GM03348 (cell line): ENCODE measurements at regions not wholly inside any gene's neighbourhood (a gene's known extent, or its start where the extent isn't known, plus 50 kb on each side); places are given as distances from the start of the nearest gene placed in this dataset.
"Not testable (repeated sequence)": the region's sequence is repeated elsewhere in the genome, so short reads cannot be mapped to it uniquely, and the experiment has no call there.

Experiments
- DNase-seq: peaks from one replicate; pipeline ENCODE4 v3.0.0; 2012; ENCODE audit warnings: low spot score

DNA sequence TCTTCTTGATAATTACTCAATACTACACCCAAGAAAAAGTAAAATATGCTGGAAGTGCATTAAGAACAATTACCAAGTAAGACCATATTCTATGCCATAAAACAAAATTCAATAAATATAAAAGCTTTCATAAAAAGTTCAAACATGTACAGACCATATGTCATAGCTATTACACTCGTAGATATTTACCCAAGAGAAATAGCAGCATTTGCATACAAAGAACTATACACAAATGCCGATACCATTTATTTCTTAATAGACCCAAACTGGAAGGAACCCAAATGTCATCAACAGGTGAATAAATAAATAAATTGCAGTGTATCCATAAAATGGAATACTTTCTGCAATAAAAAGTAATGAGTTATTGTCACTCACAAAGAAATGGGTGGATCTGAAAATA, 78.3 kb upstream of the SLC16A7 start:
- DNase-seq, result no peak

- DNase-seq, result no peak
Observed at GRCh38 chr12:59500915-59501314, 94.9 kb upstream of the SLC16A7 start.

DNA sequence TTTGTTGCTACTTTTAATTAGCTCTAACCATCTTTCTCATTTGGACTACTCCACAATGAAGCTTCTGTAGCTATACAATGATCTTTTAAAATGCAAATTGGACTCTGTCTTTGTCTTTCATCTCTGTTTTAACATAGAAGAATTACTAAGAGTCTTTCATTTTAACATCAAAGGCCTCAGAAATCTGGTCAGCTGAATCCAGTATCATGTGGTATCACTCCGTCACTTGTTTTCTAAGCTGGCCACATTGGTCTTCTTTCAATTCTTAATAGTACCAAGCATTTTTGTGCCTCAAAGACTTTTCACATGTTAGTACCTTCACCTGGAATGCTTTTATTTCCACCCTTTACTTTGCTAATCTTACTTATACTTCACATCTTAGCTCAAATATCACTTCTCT, 95.5 kb upstream of the SLC16A7 start:
- DNase-seq, result no peak

- no peak for DNase-seq
Observed at GRCh38 chr12:59499774-59500173, 96.1 kb upstream of the SLC16A7 start.

DNA sequence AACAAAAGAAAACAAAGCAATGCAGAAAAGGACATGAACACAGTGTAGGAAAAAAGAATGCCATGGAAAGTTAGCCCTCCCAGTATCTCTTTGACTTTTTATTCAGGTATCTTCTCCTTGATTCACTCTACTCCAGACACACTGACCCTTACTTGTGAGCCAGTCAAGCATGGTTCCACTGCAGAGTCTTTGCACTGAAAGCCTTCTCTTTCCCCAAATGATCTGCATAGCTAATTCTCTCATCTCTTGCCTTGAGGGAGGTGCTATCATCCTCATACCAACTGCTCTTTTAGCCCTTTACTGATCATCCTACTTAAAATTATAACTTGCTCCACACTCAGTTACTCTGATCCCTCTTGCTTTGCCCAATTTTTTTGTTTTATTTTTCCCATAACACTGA, 101.2 kb upstream of the SLC16A7 start:
- DNase-seq, result no peak

DNA sequence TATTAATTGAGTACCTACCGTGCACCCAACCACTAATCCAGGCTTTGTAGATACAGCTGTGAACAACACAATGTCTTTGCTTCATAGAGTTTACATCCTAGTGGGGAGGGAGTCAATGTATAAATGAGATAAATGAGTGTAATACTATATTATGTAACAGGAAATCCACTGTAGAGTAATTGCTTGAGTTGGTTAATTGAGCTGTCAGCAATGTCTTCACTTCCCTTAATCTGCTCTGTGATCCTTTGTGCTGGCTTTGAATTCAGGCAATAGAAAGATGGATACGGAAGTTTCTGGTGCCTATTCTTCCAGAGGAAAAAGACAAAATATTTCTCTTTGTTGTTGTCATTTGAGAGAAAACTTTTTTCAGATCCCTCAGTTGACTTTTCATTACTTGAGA, 104.0 kb upstream of the SLC16A7 start:
- DNase-seq, result no peak

- DNase-seq, result no peak
Observed at GRCh38 chr12:59486827-59487226, 109.0 kb upstream of the SLC16A7 start.

GRCh38 chr12:59484575-59484974, 111.3 kb upstream of the SLC16A7 start:
- DNase-seq, result no peak

GRCh38 chr12:59474236-59474635, 121.6 kb upstream of the SLC16A7 start:
- DNase-seq, result not testable (repeated sequence)

DNA sequence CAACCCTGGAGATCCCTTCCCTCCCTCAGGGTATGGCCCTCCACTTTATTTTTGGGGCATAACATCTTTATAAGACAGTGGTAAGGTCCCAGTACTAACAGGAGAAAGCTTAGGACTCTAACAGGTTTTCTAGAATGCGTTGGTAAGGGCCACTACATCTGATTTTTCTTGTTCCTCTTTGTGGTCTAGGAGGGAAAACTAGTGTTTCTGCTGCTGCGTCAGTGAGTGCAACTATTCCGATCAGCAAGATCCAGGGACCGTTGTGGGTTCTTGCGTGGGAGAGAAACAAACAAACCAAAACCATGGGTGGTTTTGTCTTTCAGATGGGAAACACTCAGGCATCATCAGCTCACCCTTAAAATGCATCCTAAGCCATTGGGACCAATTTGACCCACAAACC, 123.6 kb upstream of the SLC16A7 start:
- no peak for DNase-seq

DNA sequence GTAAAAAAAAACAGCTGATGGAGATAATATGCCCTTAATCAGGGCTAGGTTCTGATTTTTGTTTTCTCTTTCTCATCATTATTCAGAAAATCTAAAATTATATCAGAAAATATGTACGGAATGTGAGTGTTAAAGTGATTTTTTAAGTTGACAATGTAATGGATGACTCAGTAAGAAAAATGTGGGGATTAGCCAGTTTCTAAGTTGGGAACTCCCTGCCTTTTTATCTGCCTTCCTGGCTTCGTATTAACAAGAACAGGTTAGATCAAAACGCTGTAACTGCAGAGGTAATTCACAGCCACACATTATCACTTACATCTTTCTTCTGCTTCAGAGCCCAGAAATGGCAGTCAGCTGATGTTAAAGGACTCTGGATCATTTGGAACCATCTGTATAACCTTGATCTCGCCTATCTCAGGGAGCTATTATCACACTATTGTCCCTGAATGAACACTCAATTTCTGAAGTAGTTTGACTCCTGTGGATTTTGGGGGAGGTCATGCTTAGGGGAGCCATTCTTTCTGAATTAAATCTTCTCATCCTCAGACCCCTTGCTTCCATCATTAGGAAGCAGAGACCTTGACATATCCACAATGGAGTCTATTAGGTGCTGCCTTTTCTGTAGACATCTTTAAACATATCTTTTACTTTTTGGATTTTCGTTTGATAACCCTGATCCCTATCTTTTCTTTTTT, 135.7 kb upstream of the SLC16A7 start:
- DNase-seq, result peak; percentile 45

GRCh38 chr12:59453475-59453874, 142.4 kb upstream of the SLC16A7 start:
- DNase-seq, result no peak

DNA sequence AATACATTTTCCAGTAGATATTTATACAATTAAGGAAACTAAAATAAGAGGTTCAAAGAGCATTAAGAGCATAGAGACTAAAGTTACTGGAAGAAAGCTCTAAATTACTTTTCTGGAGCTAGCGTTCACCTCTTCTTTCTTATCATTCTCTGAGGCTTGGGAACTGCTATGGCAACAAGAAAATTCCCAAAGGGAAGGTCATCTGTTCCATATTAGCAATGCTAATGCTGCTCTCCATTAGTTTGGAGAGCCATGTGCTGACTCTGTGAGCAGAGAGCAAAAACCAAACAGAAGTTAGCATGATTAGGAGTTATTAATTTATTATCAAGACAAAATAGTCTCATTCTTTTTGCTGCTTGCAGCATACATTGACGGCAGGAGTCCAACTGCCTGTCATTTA, 143.1 kb upstream of the SLC16A7 start:
- DNase-seq, result peak; percentile 11

DNA sequence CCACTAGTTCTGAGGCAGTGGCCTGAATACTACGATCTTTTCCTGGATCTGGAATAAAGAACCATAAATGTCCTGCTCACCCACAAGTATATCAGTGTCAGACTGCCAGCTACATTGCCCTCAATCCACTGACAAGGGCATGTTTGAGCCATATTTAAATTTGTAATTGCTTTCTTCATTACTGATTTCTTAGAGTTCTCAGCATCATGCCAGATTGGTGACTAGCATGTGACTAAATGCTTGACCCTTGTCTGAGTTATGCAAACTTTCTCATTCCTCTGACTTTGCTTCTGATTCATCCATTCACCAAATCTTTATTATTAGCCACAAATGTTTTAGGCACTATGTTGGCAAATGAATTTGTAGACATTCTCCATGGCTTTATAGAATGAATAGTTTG, 143.6 kb upstream of the SLC16A7 start:
- peak; percentile 68 for DNase-seq

- no peak for DNase-seq
Observed at GRCh38 chr12:59446116-59446515, 149.7 kb upstream of the SLC16A7 start.

- DNase-seq, result no peak
Observed at GRCh38 chr12:59444932-59445331, 150.9 kb upstream of the SLC16A7 start.

- DNase-seq, result no peak
Observed at GRCh38 chr12:59432057-59432456, 163.8 kb upstream of the SLC16A7 start.

GRCh38 chr12:59431266-59431665, 164.6 kb upstream of the SLC16A7 start:
- DNase-seq, result no peak

- no peak for DNase-seq
Observed at GRCh38 chr12:59429766-59430165, 166.1 kb upstream of the SLC16A7 start.

DNA sequence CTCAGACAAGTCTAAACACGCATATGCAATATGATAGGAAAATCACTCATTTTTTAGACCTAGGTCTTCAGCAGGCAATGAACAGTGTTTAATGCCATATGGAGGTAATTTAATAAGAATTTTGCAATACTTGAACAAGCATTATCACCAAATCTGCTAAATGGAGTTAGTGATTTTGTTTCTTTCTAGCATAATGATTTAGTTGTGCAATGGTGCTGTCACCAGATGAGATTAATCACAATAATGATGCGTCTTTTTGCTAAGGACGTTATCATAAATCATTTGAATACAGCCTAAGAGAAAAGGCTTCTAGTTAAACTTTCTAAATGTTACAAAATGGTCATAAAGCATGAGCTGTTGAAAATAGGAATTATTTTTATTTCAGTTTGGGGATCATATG, 170.0 kb upstream of the SLC16A7 start:
- peak; percentile 25 for DNase-seq

DNA sequence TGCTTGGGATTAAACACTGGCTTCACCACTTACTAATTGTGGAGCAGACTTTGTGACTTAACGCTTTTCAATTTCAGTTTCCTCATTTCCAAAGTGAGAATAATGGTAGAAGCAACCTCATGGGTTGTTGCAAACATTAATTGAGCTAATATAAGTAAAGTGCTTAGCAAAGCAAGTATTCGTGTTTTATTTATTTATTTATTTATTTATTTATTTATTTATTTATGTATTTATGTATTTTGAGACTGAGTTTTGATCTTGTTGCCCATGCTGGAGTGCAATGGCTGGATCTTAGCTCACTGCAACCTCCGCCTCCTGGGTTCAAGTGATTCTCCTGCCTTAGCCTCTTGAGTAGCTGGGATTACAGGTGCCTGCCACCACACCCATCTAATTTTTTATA, 171.2 kb upstream of the SLC16A7 start:
- not testable (repeated sequence) for DNase-seq

DNA sequence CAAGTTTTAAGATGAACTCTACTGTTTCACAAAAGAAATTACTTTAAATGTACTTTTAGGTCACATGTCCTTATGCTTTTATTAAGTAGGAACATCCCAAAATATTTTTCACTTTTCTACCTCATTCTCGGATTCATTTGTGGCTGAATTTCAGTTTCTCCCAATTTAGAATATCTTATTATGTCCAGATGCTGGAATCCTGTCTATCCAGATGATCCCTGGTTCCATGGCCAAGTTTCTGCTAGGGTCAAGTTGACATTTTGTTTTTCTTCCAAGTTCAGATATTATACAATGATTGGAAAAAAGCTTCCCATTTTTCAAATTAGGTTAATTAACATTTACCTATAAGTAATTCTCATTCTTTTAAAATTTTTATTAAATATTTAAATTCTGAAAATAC, 181.8 kb upstream of the SLC16A7 start:
- DNase-seq, result no peak

DNA sequence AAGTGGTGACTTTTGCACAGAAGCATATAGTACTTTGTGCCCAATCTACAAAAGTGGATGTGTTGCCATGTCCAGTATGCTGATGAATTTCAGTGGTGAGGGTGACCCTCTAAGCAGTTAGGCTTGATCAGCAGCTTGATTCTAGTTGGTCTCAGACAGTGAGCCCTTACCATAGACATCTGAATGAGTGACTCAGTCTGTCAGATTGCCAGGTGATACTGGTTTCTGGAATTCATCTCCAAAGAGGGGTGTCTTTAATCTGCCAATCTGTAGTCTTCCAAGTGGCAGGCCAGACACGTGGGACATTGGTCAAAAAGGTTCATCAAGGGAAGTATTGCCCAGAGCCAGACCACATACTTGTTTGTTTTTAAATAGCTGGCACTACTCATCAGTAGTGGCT, 187.4 kb upstream of the SLC16A7 start:
- peak; percentile 3 for DNase-seq

DNA sequence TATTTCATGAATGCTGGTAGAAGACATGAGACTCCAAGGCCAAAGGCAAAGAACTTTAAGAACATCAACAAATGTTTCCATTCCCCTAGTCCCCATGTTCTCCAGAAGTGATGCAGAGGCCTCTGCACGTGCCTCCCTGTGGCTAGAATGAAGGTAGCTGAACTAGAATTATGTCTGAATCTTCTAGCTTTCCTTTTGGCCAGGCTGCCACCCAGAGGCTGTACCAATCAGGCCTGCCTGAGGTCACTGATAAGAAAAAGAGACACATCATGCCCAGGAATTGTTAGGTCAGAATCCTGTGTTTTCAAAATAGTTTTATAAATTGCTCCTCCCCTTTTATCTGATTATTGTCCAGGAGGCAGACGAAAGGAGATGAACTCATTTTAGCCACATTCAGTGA, 188.0 kb upstream of the SLC16A7 start:
- no peak for DNase-seq

DNA sequence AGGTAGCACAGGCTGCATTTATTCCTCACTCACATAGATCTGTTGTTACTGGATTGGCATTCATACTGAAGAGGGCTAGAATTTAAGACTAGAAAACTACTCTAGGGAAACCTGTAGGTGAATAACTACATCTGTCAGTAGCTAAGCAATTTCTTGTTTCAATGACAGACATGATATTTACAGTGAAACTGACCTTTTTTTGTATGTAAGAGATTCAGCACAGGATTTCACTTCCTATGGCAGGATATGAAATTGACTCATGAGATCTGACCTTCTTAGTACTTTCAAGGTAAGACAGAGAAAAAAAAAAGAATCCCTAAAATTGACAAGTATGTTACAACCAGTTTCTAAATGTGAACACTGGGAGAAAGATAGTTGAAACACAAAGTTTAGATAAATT, 189.8 kb upstream of the SLC16A7 start:
- no peak for DNase-seq
